ENCODE measurements at regions not wholly inside any gene's neighbourhood (a gene's known extent, or its start where the extent isn't known, plus 50 kb on each side); places are given as distances from the start of the nearest gene placed in this dataset.

GRCh38 chr11:79953629-79954028, 512.8 kb upstream of the TENM4 start:
- no peak overlapping the region for H3K4me3 ChIP-seq (ENCODE audit: low read length)
- H3K36me3 ChIP-seq (ENCODE audit: control insufficient read depth, low read length): no peaks in the 10 kb centered on the region
- no peak overlapping the region for H3K27ac ChIP-seq (ENCODE audit: low read depth, low read length)
- H3K27me3 ChIP-seq (ENCODE audit: control insufficient read depth, low read length): no peaks in the 10 kb centered on the region
- H3K9me2 ChIP-seq (replicated peaks; ENCODE audit: control insufficient read depth, low read length): no peaks in the 10 kb centered on the region
- no peaks in the 10 kb centered on the region for H3F3A ChIP-seq (ENCODE audit: control insufficient read depth, insufficient read depth)
- no peaks in the 10 kb centered on the region for H3K79me2 ChIP-seq (ENCODE audit: control insufficient read depth, low read length)
- H3K9me3 ChIP-seq (ENCODE audit: control insufficient read depth, insufficient read depth, low read length): no peaks in the 10 kb centered on the region
- TF ChIP-seq CTCF (IDR thresholded peaks at IDR 0.05; ENCODE audit: low read depth, low read length, poor library complexity, severe bottlenecking) (no peak), EZH2phosphoT487 (IDR thresholded peaks at IDR 0.05; ENCODE audit: borderline replicate concordance, low read length) (no peak)
- H3K4me2 ChIP-seq (ENCODE audit: low read length): no peak overlapping the region
- no peaks in the 10 kb centered on the region for H3K4me1 ChIP-seq (ENCODE audit: control insufficient read depth, low read length)
- H4K20me1 ChIP-seq (ENCODE audit: control insufficient read depth, insufficient read depth, low read depth, low read length): no peaks in the 10 kb centered on the region

GRCh38 chr11:79950741-79951140, 509.9 kb upstream of the TENM4 start:
- no peak overlapping the region for H3K4me3 ChIP-seq (ENCODE audit: low read length)
- no peaks in the 10 kb centered on the region for H3K9me3 ChIP-seq (ENCODE audit: control insufficient read depth, insufficient read depth, low read length)
- no peaks in the 10 kb centered on the region for H3K4me1 ChIP-seq (ENCODE audit: control insufficient read depth, low read length)
- H3K4me2 ChIP-seq (ENCODE audit: low read length): no peak overlapping the region
- H3F3A ChIP-seq (ENCODE audit: control insufficient read depth, insufficient read depth): no peaks in the 10 kb centered on the region
- no peak overlapping the region for H3K27ac ChIP-seq (ENCODE audit: low read depth, low read length)
- H3K27me3 ChIP-seq (ENCODE audit: control insufficient read depth, low read length): no peaks in the 10 kb centered on the region
- no peaks in the 10 kb centered on the region for H4K20me1 ChIP-seq (ENCODE audit: control insufficient read depth, insufficient read depth, low read depth, low read length)
- H3K36me3 ChIP-seq (ENCODE audit: control insufficient read depth, low read length): no peaks in the 10 kb centered on the region
- no peaks in the 10 kb centered on the region for H3K9me2 ChIP-seq (replicated peaks; ENCODE audit: control insufficient read depth, low read length)
- TF ChIP-seq CTCF (IDR thresholded peaks at IDR 0.05; ENCODE audit: low read depth, low read length, poor library complexity, severe bottlenecking) (no peak), EZH2phosphoT487 (IDR thresholded peaks at IDR 0.05; ENCODE audit: borderline replicate concordance, low read length) (no peak)
- H3K79me2 ChIP-seq (ENCODE audit: control insufficient read depth, low read length): no peaks in the 10 kb centered on the region

GRCh38 chr11:79950172-79950571, 509.3 kb upstream of the TENM4 start:
- Histone ChIP-seq H3K4me1 (ENCODE audit: control insufficient read depth, low read length) (no peaks in the 10 kb centered on the region), H3K27ac (ENCODE audit: low read depth, low read length) (no peak overlapping the region), H4K20me1 (ENCODE audit: control insufficient read depth, insufficient read depth, low read depth, low read length) (no peaks in the 10 kb centered on the region), H3K27me3 (ENCODE audit: control insufficient read depth, low read length) (no peaks in the 10 kb centered on the region), H3K36me3 (ENCODE audit: control insufficient read depth, low read length) (no peaks in the 10 kb centered on the region), H3K4me3 (ENCODE audit: low read length) (no peak overlapping the region), H3K9me3 (ENCODE audit: control insufficient read depth, insufficient read depth, low read length) (no peaks in the 10 kb centered on the region), H3K79me2 (ENCODE audit: control insufficient read depth, low read length) (no peaks in the 10 kb centered on the region), H3K9me2 (replicated peaks; ENCODE audit: control insufficient read depth, low read length) (no peaks in the 10 kb centered on the region), H3K4me2 (ENCODE audit: low read length) (no peak overlapping the region), H3F3A (ENCODE audit: control insufficient read depth, insufficient read depth) (no peaks in the 10 kb centered on the region)
- no peak for TF ChIP-seq CTCF (IDR thresholded peaks at IDR 0.05; ENCODE audit: low read depth, low read length, poor library complexity, severe bottlenecking)
- no peak for TF ChIP-seq EZH2phosphoT487 (IDR thresholded peaks at IDR 0.05; ENCODE audit: borderline replicate concordance, low read length)

- Histone ChIP-seq H3K9me2 (replicated peaks; ENCODE audit: control insufficient read depth, low read length) (no peaks in the 10 kb centered on the region), H3K4me2 (ENCODE audit: low read length) (no peak overlapping the region), H3K9me3 (ENCODE audit: control insufficient read depth, insufficient read depth, low read length) (no peaks in the 10 kb centered on the region), H3K79me2 (ENCODE audit: control insufficient read depth, low read length) (no peaks in the 10 kb centered on the region), H3K27me3 (ENCODE audit: control insufficient read depth, low read length) (no peaks in the 10 kb centered on the region), H3K27ac (ENCODE audit: low read depth, low read length) (no peak overlapping the region), H4K20me1 (ENCODE audit: control insufficient read depth, insufficient read depth, low read depth, low read length) (no peaks in the 10 kb centered on the region), H3K36me3 (ENCODE audit: control insufficient read depth, low read length) (no peaks in the 10 kb centered on the region), H3K4me1 (ENCODE audit: control insufficient read depth, low read length) (no peaks in the 10 kb centered on the region), H3F3A (ENCODE audit: control insufficient read depth, insufficient read depth) (no peaks in the 10 kb centered on the region), H3K4me3 (ENCODE audit: low read length) (no peak overlapping the region)
- TF ChIP-seq EZH2phosphoT487 (IDR thresholded peaks at IDR 0.05; ENCODE audit: borderline replicate concordance, low read length) (no peak), CTCF (IDR thresholded peaks at IDR 0.05; ENCODE audit: low read depth, low read length, poor library complexity, severe bottlenecking) (no peak)
Measured at GRCh38 chr11:79949574-79949973, 508.7 kb upstream of the TENM4 start.
